IMR-90 (cell line): ENCODE measurements at regions not wholly inside any gene's neighbourhood (a gene's known extent, or its start where the extent isn't known, plus 50 kb on each side); places are given as distances from the start of the nearest gene placed in this dataset.

ENCODE experiments used
- ATAC-seq: fragments of 200-7000 bp; cut with Tn5 transposase; 2 replicates; pipeline ENCODE4 v1.9.1; 2020; ENCODE audit warnings: low read depth, mild to moderate bottlenecking, moderate library complexity
- BruUV-seq: library from RNA; stranded (reverse); fragments of 400-500 nt; replicated peaks from 2 replicates; lab custom pipeline; 2021; lab: Mats Ljungman, UMichigan
- CTCF ChIA-PET: fragments of 300-600 bp; formaldehyde crosslinking; extraction: SDS; loops from one replicate; lab custom pipeline; 2021; ENCODE audit warnings: antibody characterized with exemption; lab: Yijun Ruan, JAX
- POLR2A ChIA-PET: fragments of 300-600 bp; sonication (Branson Sonifier 250); formaldehyde crosslinking; loops from one replicate; lab custom pipeline; 2022; ENCODE audit warnings: antibody characterized with exemption; ENCODE audit not compliant: unreplicated experiment; lab: Charles Lee
- DNase-seq: peaks from one replicate; pipeline ENCODE4 v3.0.0; 2013
- H2AFZ ChIP-seq: replicated peaks from 2 replicates; pipeline ENCODE3; 2013; ENCODE audit warnings: low read length, mild to moderate bottlenecking; ENCODE audit not compliant: poor library complexity
- H2AK5ac ChIP-seq: 2 replicates; pipeline ENCODE4 v1.6.1; 2013; ENCODE audit warnings: low read depth, low read length, inconsistent platforms
- H2AK9ac ChIP-seq: replicated peaks from 2 replicates; pipeline ENCODE3; 2013; ENCODE audit warnings: mild to moderate bottlenecking, low read depth, low read length, moderate library complexity; ENCODE audit not compliant: poor library complexity
- H2BK120ac ChIP-seq: 2 replicates; pipeline ENCODE4 v1.6.1; 2013; ENCODE audit warnings: low read depth, low read length, inconsistent platforms
- H2BK15ac ChIP-seq: 3 replicates; pipeline ENCODE4 v1.6.1; 2013; ENCODE audit warnings: low read depth, low read length, inconsistent platforms
- H2BK20ac ChIP-seq: 2 replicates; pipeline ENCODE4 v1.6.1; 2013; ENCODE audit warnings: low read depth, mild to moderate bottlenecking, inconsistent platforms, low read length, moderate library complexity
- H2BK5ac ChIP-seq: 2 replicates; pipeline ENCODE4 v1.6.1; 2013; ENCODE audit warnings: mild to moderate bottlenecking, low read depth, low read length, inconsistent platforms; ENCODE audit not compliant: poor library complexity, severe bottlenecking
- H3K14ac ChIP-seq: replicated peaks from 2 replicates; pipeline ENCODE4 v1.6.1; 2013; ENCODE audit warnings: low read depth, low read length, inconsistent platforms
- H3K18ac ChIP-seq: 2 replicates; pipeline ENCODE4 v1.6.1; 2013; ENCODE audit warnings: low read depth, low read length, control low read depth
- H3K23ac ChIP-seq: 2 replicates; pipeline ENCODE4 v1.6.1; 2013; ENCODE audit warnings: low read depth, low read length, inconsistent platforms
- H3K27ac ChIP-seq: 2 replicates; pipeline ENCODE4 v1.5.1; 2013; ENCODE audit warnings: mild to moderate bottlenecking, control low read depth, low read length; ENCODE audit not compliant: insufficient read depth
- H3K27me3 ChIP-seq: 2 replicates; pipeline ENCODE4 v1.6.1; 2013; ENCODE audit warnings: low read length; ENCODE audit not compliant: control insufficient read depth, insufficient read depth
- H3K36me3 ChIP-seq: 2 replicates; pipeline ENCODE4 v1.6.1; 2013; ENCODE audit warnings: low read length, mixed read lengths; ENCODE audit not compliant: control insufficient read depth, insufficient read depth
- H3K4ac ChIP-seq: 2 replicates; pipeline ENCODE4 v1.6.1; 2013; ENCODE audit warnings: low read depth, low read length, inconsistent platforms
- H3K4me1 ChIP-seq: 2 replicates; pipeline ENCODE4 v1.6.1; 2013; ENCODE audit warnings: low read length, mixed read lengths; ENCODE audit not compliant: control insufficient read depth, insufficient read depth
- H3K4me2 ChIP-seq: 2 replicates; pipeline ENCODE4 v1.6.1; 2013; ENCODE audit warnings: low read depth, mild to moderate bottlenecking, control low read depth, low read length, moderate library complexity
- H3K4me3 ChIP-seq: 2 replicates; pipeline ENCODE4 v1.5.1; 2013; ENCODE audit warnings: low read depth, mild to moderate bottlenecking, control low read depth, low read length, moderate library complexity; ENCODE audit not compliant: insufficient read depth
- H3K56ac ChIP-seq: 2 replicates; pipeline ENCODE4 v1.6.1; 2013; ENCODE audit warnings: low read length, inconsistent platforms; ENCODE audit not compliant: insufficient read depth; ENCODE audit errors: extremely low read depth
- H3K79me1 ChIP-seq, 2 experiments: 2 replicates each; pipeline ENCODE4 v1.6.1; 2013; ENCODE audit warnings: low read length in 2 of 2, inconsistent platforms in 1 of 2, low read depth in 1 of 2
- H3K9ac ChIP-seq: 2 replicates; pipeline ENCODE4 v1.6.1; 2013; ENCODE audit warnings: low read depth, low read length, control low read depth
- H3K9me1 ChIP-seq: 2 replicates; pipeline ENCODE4 v1.6.1; 2013; ENCODE audit warnings: low read length, inconsistent platforms; ENCODE audit not compliant: insufficient read depth
- H3K9me3 ChIP-seq: 2 replicates; pipeline ENCODE4 v1.6.1; 2013; ENCODE audit warnings: low read length; ENCODE audit not compliant: control insufficient read depth, insufficient read depth
- H4K20me1 ChIP-seq: 2 replicates; pipeline ENCODE4 v1.6.1; 2013; ENCODE audit warnings: low read length, inconsistent platforms; ENCODE audit not compliant: insufficient read depth
- H4K5ac ChIP-seq: 2 replicates; pipeline ENCODE4 v1.6.1; 2013; ENCODE audit warnings: mild to moderate bottlenecking, low read depth, low read length, control low read depth
- H4K8ac ChIP-seq, 2 experiments: 2 replicates each; pipeline ENCODE4 v1.6.1; 2013; ENCODE audit warnings: low read depth in 2 of 2, low read length in 2 of 2, control low read depth in 1 of 2, inconsistent platforms in 1 of 2
- H4K91ac ChIP-seq: 2 replicates; pipeline ENCODE4 v1.6.1; 2013; ENCODE audit warnings: low read depth, low read length, inconsistent platforms; ENCODE audit not compliant: insufficient read depth
- CEBPB ChIP-seq: IDR thresholded peaks from 2 replicates; pipeline ENCODE4 v1.6.1; 2012; ENCODE audit warnings: low read depth, low read length, improper control_type of control experiment
- CTCF ChIP-seq: conservative IDR thresholded peaks from 2 replicates; pipeline ENCODE4 v1.5.1; 2012; ENCODE audit warnings: mild to moderate bottlenecking, low read depth, low read length, improper control_type of control experiment
- POLR2A ChIP-seq: IDR thresholded peaks from 2 replicates; pipeline ENCODE4 v1.6.1; 2012; ENCODE audit warnings: mild to moderate bottlenecking, low read depth, low read length
- RFX5 ChIP-seq: IDR thresholded peaks from 2 replicates; pipeline ENCODE4 v1.8.0; 2012; ENCODE audit warnings: low read depth, mild to moderate bottlenecking, low read length, moderate library complexity
- WGBS, 2 experiments: methylation state at CpG; one replicate each; pipeline versions ENCODE4 v1.1.5 to v1.1.7; 2013; ENCODE audit warnings: missing lambda C conversion rate in 2 of 2; ENCODE audit not compliant: insufficient read length in 1 of 2; ENCODE audit errors: extremely low coverage in 2 of 2; 5-methylcytosine and 5-hydroxymethylcytosine counted together
- dilution Hi-C: fragments of 300-500 bp; cut with HindIII; formaldehyde crosslinking; loops from one replicate; pipeline ENCODE4 v1.14.3; 2018; ENCODE audit warnings: low sequenced_read_pairs; ENCODE audit not compliant: unreplicated experiment
- in situ Hi-C: fragments of 300-500 bp; cut with MboI; formaldehyde crosslinking; loops from 3 replicates; pipeline ENCODE4 v1.14.3; 2019; ENCODE audit warnings: low sequenced_read_pairs, inconsistent platforms, mixed read lengths
- intact Hi-C: fragments of 100-400 bp; cut with micrococcal nuclease; formaldehyde crosslinking; loops from 2 replicates; pipeline ENCODE4 v1.10.0; 2022

- ChIA-PET CTCF (no interaction called here), POLR2A (no interaction called here)
- Histone ChIP-seq H2AK5ac (no peak overlapping the region), H4K91ac (no peak overlapping the region), H3K9ac (no peak overlapping the region), H2BK120ac (no peak overlapping the region), H3K36me3 (no peaks in the 10 kb centered on the region), H3K18ac (no peak overlapping the region), H3K4me3 (no peak overlapping the region), H3K23ac (no peak overlapping the region), H2BK20ac (no peak overlapping the region), H2AK9ac (no peak overlapping the region), H3K4me2 (no peak overlapping the region), H3K9me1 (no peaks in the 10 kb centered on the region), H3K4me1 (no peaks in the 10 kb centered on the region), H3K14ac (no peak overlapping the region), H2AFZ (no peak overlapping the region), H3K56ac (no peak overlapping the region), H3K79me1 (no peaks in the 10 kb centered on the region), H3K27ac (no peak overlapping the region), H3K9me3 (no peaks in the 10 kb centered on the region), H4K5ac (no peak overlapping the region), H4K8ac (no peak overlapping the region), H3K4ac (no peak overlapping the region), H3K27me3 (no peaks in the 10 kb centered on the region), H2BK5ac (no peak overlapping the region), H2BK15ac (no peak overlapping the region), H4K20me1 (no peaks in the 10 kb centered on the region)
- in situ Hi-C loops: no loop called here
- ATAC-seq (no peak), DNase-seq (no peak)
- TF ChIP-seq CTCF (no peak), POLR2A (no peak), RFX5 (no peak), CEBPB (no peak)
- no CpG with 5 or more reads among the region's 3 CpGs for WGBS, 2 experiments
- BruUV-seq: no TSS peak
- dilution Hi-C loops: no loop called here
- intact Hi-C loops: no loop called here
These were observed 162.3 kb downstream of the SEM1 start for GRCh38 chr7:96547371-96547811.
